GM12865 (cell line): ENCODE measurements at regions not wholly inside any gene's neighbourhood (a gene's known extent, or its start where the extent isn't known, plus 50 kb on each side); places are given as distances from the start of the nearest gene placed in this dataset.
A peak's percentile ranks its signal among the peaks of the same experiment; 100 is the strongest.

Experiments
- DNase-seq: peaks from one replicate; pipeline ENCODE4 v3.0.0; 2010; ENCODE audit warnings: low read depth
- H3K4me3 ChIP-seq: 2 replicates; pipeline ENCODE4 v1.5.1; 2011; ENCODE audit warnings: mild to moderate bottlenecking, low read depth, low read length, control low read depth
- CTCF ChIP-seq: IDR thresholded peaks from 2 replicates; pipeline ENCODE4 v1.5.1; 2011; ENCODE audit warnings: low read length, control low read depth, low read depth, inconsistent platforms; ENCODE audit not compliant: insufficient read depth; ENCODE audit errors: missing control alignments

DNA sequence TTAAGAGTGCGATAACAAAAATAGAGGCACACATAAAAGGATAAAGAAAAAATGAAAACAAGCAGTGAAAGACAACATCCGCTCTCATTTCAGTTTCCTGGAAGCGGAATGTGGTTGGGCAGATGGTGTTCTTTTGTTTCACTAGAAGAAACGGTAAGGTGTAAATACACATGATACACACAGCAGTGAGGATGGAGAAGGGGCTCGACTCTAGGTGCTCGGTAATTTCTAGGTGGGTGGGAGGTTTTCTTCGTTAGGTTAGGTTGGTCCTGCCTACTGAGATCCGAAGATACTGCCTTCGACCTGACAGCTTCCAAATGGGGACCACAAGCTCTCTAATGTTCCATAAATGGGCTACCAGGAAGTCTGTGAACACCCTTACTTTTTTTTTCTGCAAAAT is 1082.5 kb downstream of the BCL11B start:
- no peak for TF ChIP-seq CTCF
- H3K4me3 ChIP-seq = no peak overlapping the region; the same call in 1 of the 2 replicates
- no peak for DNase-seq

DNA sequence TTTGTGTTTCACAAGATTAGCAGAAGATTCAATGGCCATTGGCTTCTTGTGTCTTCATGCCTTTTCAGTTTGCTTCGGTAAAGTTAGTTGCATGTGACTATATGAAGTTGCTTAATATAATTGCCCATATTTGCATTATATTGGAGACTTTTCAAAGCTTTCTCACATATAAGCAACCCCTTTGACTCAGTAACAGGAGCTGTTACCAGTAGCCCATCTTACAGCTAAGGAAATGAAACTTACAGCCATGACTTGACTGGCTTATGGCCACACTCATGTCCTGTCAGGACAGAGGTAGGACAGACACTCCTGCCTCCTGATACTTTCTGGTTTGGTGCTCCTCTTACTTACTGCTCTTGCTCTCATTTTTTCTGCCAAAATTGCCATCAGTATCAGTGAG is 1082.1 kb downstream of the BCL11B start:
- no peak for DNase-seq
- H3K4me3 ChIP-seq = no peak overlapping the region
- TF ChIP-seq CTCF = no peak

DNA sequence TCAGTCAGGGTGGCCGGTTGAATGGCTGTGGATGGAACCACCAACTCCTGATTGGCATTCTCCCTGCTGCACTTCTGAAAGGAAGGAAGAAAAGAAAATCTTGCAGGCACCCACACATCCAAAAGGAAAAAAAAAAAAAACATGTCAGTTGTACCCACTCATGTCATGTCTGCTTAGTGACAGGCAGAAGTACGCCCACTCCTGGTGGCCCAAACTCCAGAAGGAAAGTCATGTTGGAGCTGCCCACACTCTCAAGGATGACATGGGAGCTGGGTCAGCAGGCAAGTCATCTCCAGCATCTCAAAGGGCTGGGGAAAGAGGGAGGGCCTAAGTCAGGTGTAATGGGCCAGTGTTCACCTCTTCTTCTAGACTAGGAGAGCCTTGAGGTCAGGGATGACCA is 1079.1 kb downstream of the BCL11B start:
- no peak for TF ChIP-seq CTCF
- no peak overlapping the region for H3K4me3 ChIP-seq
- DNase-seq = no peak

DNA sequence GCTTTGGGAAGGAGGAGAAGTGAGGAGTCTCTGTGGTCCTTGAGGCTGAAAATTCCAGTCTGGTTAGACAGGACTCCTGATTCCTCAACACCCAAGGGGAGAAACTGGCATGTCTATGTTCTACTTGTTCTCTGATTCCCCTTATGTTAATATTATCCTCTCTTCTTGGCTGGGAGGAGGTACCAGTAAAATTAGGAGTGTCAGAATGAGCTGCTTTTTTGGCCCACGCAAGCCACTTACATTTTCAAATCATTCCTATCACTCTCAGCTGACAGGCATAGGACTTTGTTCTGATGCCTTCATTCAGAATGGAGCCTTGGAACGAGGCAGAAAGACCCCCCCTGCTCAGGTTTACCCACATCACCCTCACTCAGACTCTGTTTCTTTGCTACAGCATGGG is 1077.2 kb downstream of the BCL11B start:
- DNase-seq = no peak
- TF ChIP-seq CTCF = no peak
- no peak overlapping the region for H3K4me3 ChIP-seq

DNA sequence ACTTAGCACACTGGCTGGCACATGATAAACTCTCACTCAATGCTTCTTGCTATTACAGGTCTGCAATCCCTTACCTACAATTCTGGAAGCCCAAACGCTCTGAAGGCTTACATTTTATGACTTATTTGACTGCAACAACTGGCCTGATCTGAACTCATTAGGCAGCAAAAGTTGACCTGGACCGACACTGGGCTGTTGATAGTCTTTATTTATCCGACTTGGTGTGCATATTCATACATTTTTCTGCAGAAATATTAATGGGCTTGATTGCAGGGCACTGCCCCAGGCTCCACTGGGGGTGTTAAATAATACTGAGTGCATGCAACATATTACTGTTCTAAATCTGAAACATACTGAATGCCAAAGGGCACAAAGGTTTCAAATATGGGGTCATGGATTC is 1076.7 kb downstream of the BCL11B start:
- no peak for TF ChIP-seq CTCF
- no peak for DNase-seq
- H3K4me3 ChIP-seq = no peak overlapping the region

GRCh38 chr14:98197933-98198332 is 1074.1 kb downstream of the BCL11B start:
- H3K4me3 ChIP-seq = peak overlapping the region; percentile 22
- no peak for DNase-seq
- TF ChIP-seq CTCF = no peak

GRCh38 chr14:98198385-98198784 is 1073.6 kb downstream of the BCL11B start:
- no peak for TF ChIP-seq CTCF
- peak overlapping the region; percentile 8; the same call in 1 of the 2 replicates for H3K4me3 ChIP-seq
- DNase-seq = peak; percentile 97
